GM23338 (cell line): ENCODE measurements at regions not wholly inside any gene's neighbourhood (a gene's known extent, or its start where the extent isn't known, plus 50 kb on each side); places are given as distances from the start of the nearest gene placed in this dataset.

Experiments used
- CREB1 ChIP-seq: fragments of 250-450 bp; sonication (Bioruptor Pico); IDR thresholded peaks from 2 replicates; pipeline ENCODE4 v1.5.0; 2020; ENCODE audit warnings: low read depth, mild to moderate bottlenecking, moderate library complexity
- CTCF ChIP-seq, 2 experiments: fragments of 200-600 bp in 1 of 2; sonication (generic) in 1 of 2; conservative IDR thresholded peaks; 2 replicates each; pipeline versions ENCODE4 v1.5.1 to v1.6.1; 2016 to 2017; ENCODE audit warnings: antibody characterized with exemption in 2 of 2, low read depth in 2 of 2, mild to moderate bottlenecking in 2 of 2, moderate library complexity in 1 of 2
- ETS1 ChIP-seq: IDR thresholded peaks from 2 replicates; pipeline ENCODE4 v1.6.1; 2016; ENCODE audit warnings: antibody characterized with exemption
- EZH2 ChIP-seq: fragments of 200-600 bp; sonication (generic); IDR thresholded peaks from one replicate; pipeline ENCODE4 v1.8.0; 2017; ENCODE audit warnings: antibody characterized with exemption, mild to moderate bottlenecking, low read depth; ENCODE audit not compliant: unreplicated experiment
- EZH2phosphoT487 ChIP-seq: fragments of 200-600 bp; sonication (generic); IDR thresholded peaks from one replicate; pipeline ENCODE4 v1.8.1; 2018; ENCODE audit warnings: antibody characterized with exemption; ENCODE audit not compliant: unreplicated experiment
- JUNB ChIP-seq: IDR thresholded peaks from one replicate; pipeline ENCODE4 v1.6.1; 2016; ENCODE audit warnings: antibody characterized with exemption; ENCODE audit not compliant: unreplicated experiment
- NANOG ChIP-seq: IDR thresholded peaks from 2 replicates; pipeline ENCODE4 v1.6.1; 2016; ENCODE audit warnings: antibody characterized with exemption, borderline replicate concordance
- POLR2AphosphoS5 ChIP-seq: IDR thresholded peaks from 2 replicates; pipeline ENCODE4 v1.6.1; 2016; ENCODE audit warnings: antibody characterized with exemption, low read depth
- REST ChIP-seq: IDR thresholded peaks from one replicate; pipeline ENCODE4 v1.6.1; 2018; ENCODE audit warnings: antibody characterized with exemption; ENCODE audit not compliant: unreplicated experiment
- ZNF114 ChIP-seq: fragments of 250-450 bp; sonication (Bioruptor Pico); IDR thresholded peaks from 2 replicates; pipeline ENCODE4 v1.5.0; 2020; ENCODE audit warnings: mild to moderate bottlenecking, moderate library complexity
- ZNF331 ChIP-seq: fragments of 250-450 bp; sonication (Bioruptor Pico); IDR thresholded peaks from 2 replicates; pipeline ENCODE4 v1.5.0; 2020; ENCODE audit warnings: low read depth, mild to moderate bottlenecking, moderate library complexity

- TF ChIP-seq POLR2AphosphoS5 (no peak), CTCF (conservative IDR thresholded peaks at IDR 0.05; ENCODE audit: low read depth in 2 of 2) (no peak), REST (no peak), ETS1 (no peak), EZH2 (no peak), EZH2phosphoT487 (no peak), JUNB (no peak), CREB1 (CRISPR knock-in tag) (no peak), ZNF114 (CRISPR knock-in tag) (no peak), NANOG (no peak), ZNF331 (CRISPR knock-in tag) (no peak)
These were observed 121.4 kb upstream of the FOXF1 start for GRCh38 chr16:86388976-86389375.
